CD8-positive, alpha-beta memory T cell (primary cell): ENCODE measurements at regions not wholly inside any gene's neighbourhood (a gene's known extent, or its start where the extent isn't known, plus 50 kb on each side); places are given as distances from the start of the nearest gene placed in this dataset.

Experiments
- CTCF ChIA-PET: fragments of 350-600 bp; sonication (Branson Sonifier 250); formaldehyde crosslinking; loops from one replicate; lab custom pipeline; 2021; ENCODE audit warnings: antibody characterized with exemption; lab: Charles Lee
- POLR2A ChIA-PET: fragments of 350-600 bp; sonication (Branson Sonifier 250); formaldehyde crosslinking; loops from one replicate; lab custom pipeline; 2021; ENCODE audit warnings: antibody characterized with exemption; lab: Charles Lee
- DNase-seq, 5 donors: peaks; one replicate each; pipeline versions ENCODE4 v3.0.0 to v3.0.0-alpha.2; 2020 to 2022; ENCODE audit warnings: mixed read lengths in 1 of 5
- H3K27ac ChIP-seq: one replicate; pipeline ENCODE4 v1.7.0; 2013; ENCODE audit warnings: low read depth, mild to moderate bottlenecking, low read length, moderate library complexity
- H3K27me3 ChIP-seq: 2 replicates; pipeline ENCODE4 v1.7.0; 2013; ENCODE audit warnings: low read length, mild to moderate bottlenecking; ENCODE audit not compliant: insufficient read depth, poor library complexity, severe bottlenecking
- H3K36me3 ChIP-seq: 2 replicates; pipeline ENCODE4 v1.7.0; 2013; ENCODE audit warnings: mild to moderate bottlenecking, low read length, moderate library complexity; ENCODE audit not compliant: insufficient read depth
- H3K4me1 ChIP-seq: 2 replicates; pipeline ENCODE4 v1.7.0; 2013; ENCODE audit warnings: mild to moderate bottlenecking, low read length, moderate library complexity; ENCODE audit not compliant: insufficient read depth
- H3K4me3 ChIP-seq: 2 replicates; pipeline ENCODE4 v1.7.0; 2013; ENCODE audit warnings: mild to moderate bottlenecking, low read length
- H3K9me3 ChIP-seq: 2 replicates; pipeline ENCODE4 v1.7.0; 2013; ENCODE audit warnings: mild to moderate bottlenecking, low read length
- H3K27ac Mint-ChIP-seq, 8 donors: one replicate each; pipeline ENCODE4 v1.8.0; 2020 to 2021; ENCODE audit warnings: mixed read lengths in 8 of 8, mild to moderate bottlenecking in 6 of 8, inconsistent platforms in 3 of 8, moderate library complexity in 3 of 8
- H3K27me3 Mint-ChIP-seq, 2 donors: one replicate each; pipeline ENCODE4 v1.8.0; 2020 to 2021; ENCODE audit warnings: mixed read lengths in 2 of 2, mild to moderate bottlenecking in 1 of 2, moderate library complexity in 1 of 2
- H3K36me3 Mint-ChIP-seq, 3 donors: one replicate each; pipeline ENCODE4 v1.8.0; 2020 to 2021; ENCODE audit warnings: mixed read lengths in 3 of 3, inconsistent platforms in 1 of 3, mild to moderate bottlenecking in 1 of 3
- H3K4me1 Mint-ChIP-seq, 3 donors: one replicate each; pipeline ENCODE4 v1.8.0; 2020 to 2021; ENCODE audit warnings: mixed read lengths in 3 of 3, inconsistent platforms in 1 of 3, mild to moderate bottlenecking in 1 of 3
- H3K4me3 Mint-ChIP-seq, 7 donors: one replicate each; pipeline ENCODE4 v1.8.0; 2020 to 2021; ENCODE audit warnings: mixed read lengths in 7 of 7, mild to moderate bottlenecking in 6 of 7, moderate library complexity in 4 of 7, inconsistent platforms in 2 of 7
- H3K9me3 Mint-ChIP-seq, 5 donors: one replicate each; pipeline ENCODE4 v1.8.0; 2020 to 2022; ENCODE audit warnings: mixed read lengths in 5 of 5, mild to moderate bottlenecking in 3 of 5, moderate library complexity in 2 of 5, inconsistent platforms in 1 of 5

- Mint-ChIP-seq H3K4me3 (no peak overlapping the region), H3K4me1 (no peaks in the 10 kb centered on the region), H3K36me3 (no peaks in the 10 kb centered on the region), H3K27me3 (no peaks in the 10 kb centered on the region), H3K9me3 (peaks cover 0 to 13% (median 0%) of the 10 kb centered on the region in 5 donors), H3K27ac (no peak overlapping the region)
- Histone ChIP-seq H3K27me3 (no peaks in the 10 kb centered on the region), H3K4me1 (no peaks in the 10 kb centered on the region), H3K4me3 (no peak overlapping the region), H3K9me3 (no peaks in the 10 kb centered on the region), H3K27ac (no peak overlapping the region), H3K36me3 (no peaks in the 10 kb centered on the region)
- ChIA-PET CTCF (no interaction called here), POLR2A (no interaction called here)
- no peak for DNase-seq
Measured at GRCh38 chr1:73782901-73783300, 415.1 kb downstream of the LRRIQ3 start.

GRCh38 chr1:73781251-73781650 lies 416.7 kb downstream of the LRRIQ3 start:
- no peaks in the 10 kb centered on the region for H3K27me3 Mint-ChIP-seq

DNA sequence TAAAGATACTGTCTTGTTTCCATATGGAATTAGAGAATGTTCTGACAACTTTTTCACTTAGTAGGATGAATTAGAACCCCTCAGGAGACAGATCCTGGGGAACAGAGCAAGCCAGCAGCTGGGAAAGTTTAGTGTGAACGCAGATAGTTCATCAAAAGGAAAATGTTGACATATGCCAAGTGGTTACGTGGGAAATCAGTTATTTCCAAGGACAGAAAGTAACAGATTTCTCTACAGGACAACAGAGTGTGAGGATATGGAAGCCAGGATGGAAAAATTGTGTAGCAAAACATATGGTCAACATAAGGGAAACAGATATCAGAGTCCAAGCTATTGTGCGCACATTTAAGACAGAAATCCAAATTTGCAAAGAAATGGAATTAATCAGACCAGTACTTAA lies 419.5 kb downstream of the LRRIQ3 start:
- CTCF ChIA-PET, result no interaction called here
- H3K27me3 ChIP-seq, result no peaks in the 10 kb centered on the region

More at GRCh38 chr1:73781251-73781650, 416.7 kb downstream of the LRRIQ3 start:
- Mint-ChIP-seq H3K4me1 (no peaks in the 10 kb centered on the region), H3K9me3 (peaks cover 0 to 5% (median 0%) of the 10 kb centered on the region in 5 donors), H3K27ac (no peak overlapping the region), H3K36me3 (no peaks in the 10 kb centered on the region), H3K4me3 (no peak overlapping the region)
- Histone ChIP-seq H3K27me3 (no peaks in the 10 kb centered on the region), H3K36me3 (no peaks in the 10 kb centered on the region), H3K27ac (no peak overlapping the region), H3K9me3 (no peaks in the 10 kb centered on the region), H3K4me3 (no peak overlapping the region), H3K4me1 (no peaks in the 10 kb centered on the region)
- no peak for DNase-seq
- ChIA-PET CTCF (no interaction called here), POLR2A (no interaction called here)

DNA sequence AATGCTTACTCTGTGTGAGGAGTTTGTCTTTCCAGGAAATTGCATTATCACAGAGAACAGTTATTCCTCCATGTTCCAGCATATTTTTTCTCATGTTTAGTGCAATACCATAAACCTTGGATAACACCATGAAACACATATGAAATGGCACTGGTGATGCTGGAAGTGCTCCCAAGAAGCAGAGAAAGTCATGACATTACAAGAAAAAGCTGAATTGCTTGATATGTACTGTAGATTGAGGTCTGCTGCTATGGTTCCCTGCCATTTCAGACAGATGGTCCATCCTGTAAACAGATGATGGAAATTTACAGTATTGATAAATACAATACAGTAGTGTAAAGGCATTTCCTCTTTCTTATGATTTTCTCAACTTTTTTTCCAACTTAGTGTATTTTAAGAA lies 422.1 kb downstream of the LRRIQ3 start:
- no peaks in the 10 kb centered on the region for H3K9me3 ChIP-seq
- H3K36me3 Mint-ChIP-seq, result no peaks in the 10 kb centered on the region

More for the DNA sequence above, 419.5 kb downstream of the LRRIQ3 start:
- no peak overlapping the region for H3K27ac Mint-ChIP-seq
- no peak for DNase-seq
- H3K36me3 Mint-ChIP-seq, result no peaks in the 10 kb centered on the region
- H3K4me1 Mint-ChIP-seq, result no peaks in the 10 kb centered on the region
- Histone ChIP-seq H3K4me1 (no peaks in the 10 kb centered on the region), H3K27ac (no peak overlapping the region), H3K36me3 (no peaks in the 10 kb centered on the region), H3K4me3 (no peak overlapping the region), H3K9me3 (no peaks in the 10 kb centered on the region)
- peaks cover 0 to 9% (median 3%) of the 10 kb centered on the region in 5 donors for H3K9me3 Mint-ChIP-seq
- H3K27me3 Mint-ChIP-seq, result no peaks in the 10 kb centered on the region
- no peak overlapping the region for H3K4me3 Mint-ChIP-seq
- POLR2A ChIA-PET, result no interaction called here

GRCh38 chr1:73772941-73773340 lies 425.0 kb downstream of the LRRIQ3 start:
- Histone ChIP-seq H3K4me3 (no peak overlapping the region), H3K27me3 (no peaks in the 10 kb centered on the region), H3K4me1 (no peaks in the 10 kb centered on the region), H3K36me3 (no peaks in the 10 kb centered on the region), H3K9me3 (no peaks in the 10 kb centered on the region), H3K27ac (no peak overlapping the region)
- Mint-ChIP-seq H3K27me3 (no peaks in the 10 kb centered on the region), H3K4me1 (no peaks in the 10 kb centered on the region), H3K9me3 (peaks cover 0 to 10% (median 0%) of the 10 kb centered on the region in 5 donors), H3K27ac (no peak overlapping the region), H3K36me3 (no peaks in the 10 kb centered on the region), H3K4me3 (no peak overlapping the region)
- POLR2A ChIA-PET, result no interaction called here
- DNase-seq, result no peak
- CTCF ChIA-PET, result no interaction called here

More for the DNA sequence above, 422.1 kb downstream of the LRRIQ3 start:
- Histone ChIP-seq H3K27me3 (no peaks in the 10 kb centered on the region), H3K27ac (no peak overlapping the region), H3K4me1 (no peaks in the 10 kb centered on the region), H3K4me3 (no peak overlapping the region), H3K36me3 (no peaks in the 10 kb centered on the region)
- no peak for DNase-seq
- CTCF ChIA-PET, result no interaction called here
- H3K4me1 Mint-ChIP-seq, result no peaks in the 10 kb centered on the region
- no peak overlapping the region for H3K4me3 Mint-ChIP-seq
- peaks cover 0 to 7% (median 0%) of the 10 kb centered on the region in 5 donors for H3K9me3 Mint-ChIP-seq
- no peaks in the 10 kb centered on the region for H3K27me3 Mint-ChIP-seq
- POLR2A ChIA-PET, result no interaction called here
- no peak overlapping the region for H3K27ac Mint-ChIP-seq

DNA sequence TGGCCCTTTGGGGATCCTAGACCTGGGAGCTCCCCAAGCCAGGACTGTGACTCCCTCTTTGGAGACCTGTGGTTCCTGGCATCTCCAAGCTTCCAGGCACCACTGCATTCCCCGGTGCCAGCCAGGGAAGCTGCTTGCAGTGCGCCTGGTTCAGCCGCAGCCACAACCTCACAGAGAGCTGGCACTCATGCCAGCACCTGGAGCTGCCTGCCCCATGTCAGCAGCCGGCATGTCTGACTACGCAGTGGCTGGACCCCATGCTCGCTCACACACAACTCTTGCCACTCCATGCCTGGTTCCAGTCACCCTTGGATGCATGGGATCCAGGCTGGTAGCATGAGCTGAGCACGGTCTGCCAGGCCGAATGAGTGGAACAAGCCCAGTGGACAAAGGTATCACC lies 426.6 kb downstream of the LRRIQ3 start:
- H3K4me3 Mint-ChIP-seq, result no peak overlapping the region
- no peaks in the 10 kb centered on the region for H3K36me3 ChIP-seq
- no peak overlapping the region for H3K27ac Mint-ChIP-seq
- POLR2A ChIA-PET, result no interaction called here
- H3K4me1 ChIP-seq, result no peaks in the 10 kb centered on the region
- no peak overlapping the region for H3K4me3 ChIP-seq
- CTCF ChIA-PET, result no interaction called here
- no peaks in the 10 kb centered on the region for H3K27me3 ChIP-seq
- no peaks in the 10 kb centered on the region for H3K36me3 Mint-ChIP-seq
- H3K27ac ChIP-seq, result no peak overlapping the region
- H3K27me3 Mint-ChIP-seq, result no peaks in the 10 kb centered on the region
- no peaks in the 10 kb centered on the region for H3K4me1 Mint-ChIP-seq
- DNase-seq, result no peak
- no peaks in the 10 kb centered on the region for H3K9me3 ChIP-seq
- H3K9me3 Mint-ChIP-seq, result peaks cover 0 to 10% (median 0%) of the 10 kb centered on the region in 5 donors

GRCh38 chr1:73770109-73770905 lies 427.7 kb downstream of the LRRIQ3 start:
- DNase-seq, result no peak
- Histone ChIP-seq H3K36me3 (no peaks in the 10 kb centered on the region), H3K4me1 (no peaks in the 10 kb centered on the region), H3K4me3 (no peak overlapping the region), H3K27ac (no peak overlapping the region), H3K9me3 (no peaks in the 10 kb centered on the region), H3K27me3 (no peaks in the 10 kb centered on the region)
- H3K4me3 Mint-ChIP-seq, result no peak overlapping the region
- POLR2A ChIA-PET, result no interaction called here
- H3K9me3 Mint-ChIP-seq, result peaks cover 0 to 10% (median 0%) of the 10 kb centered on the region in 5 donors
- H3K4me1 Mint-ChIP-seq, result no peaks in the 10 kb centered on the region
- no peaks in the 10 kb centered on the region for H3K36me3 Mint-ChIP-seq
- CTCF ChIA-PET, result no interaction called here
- no peak overlapping the region for H3K27ac Mint-ChIP-seq
- H3K27me3 Mint-ChIP-seq, result no peaks in the 10 kb centered on the region

- Mint-ChIP-seq H3K4me3 (no peak overlapping the region), H3K9me3 (peaks cover 0 to 7% (median 0%) of the 10 kb centered on the region in 5 donors), H3K27me3 (no peaks in the 10 kb centered on the region), H3K36me3 (no peaks in the 10 kb centered on the region), H3K27ac (no peak overlapping the region), H3K4me1 (no peaks in the 10 kb centered on the region)
- no peaks in the 10 kb centered on the region for H3K9me3 ChIP-seq
- no peak for DNase-seq
- no peak overlapping the region for H3K27ac ChIP-seq
- POLR2A ChIA-PET, result no interaction called here
- H3K4me3 ChIP-seq, result no peak overlapping the region
- no peaks in the 10 kb centered on the region for H3K27me3 ChIP-seq
- H3K4me1 ChIP-seq, result no peaks in the 10 kb centered on the region
- H3K36me3 ChIP-seq, result no peaks in the 10 kb centered on the region
- CTCF ChIA-PET, result no interaction called here
Measured at GRCh38 chr1:73766786-73767348, 431.1 kb downstream of the LRRIQ3 start.
